Mesodermal cell (in vitro differentiated cells): ENCODE measurements at regions not wholly inside any gene's neighbourhood (a gene's known extent, or its start where the extent isn't known, plus 50 kb on each side); places are given as distances from the start of the nearest gene placed in this dataset.

ENCODE experiments used
- H3K27ac ChIP-seq: 2 replicates; pipeline ENCODE4 v1.7.0; 2013; ENCODE audit warnings: mild to moderate bottlenecking, low read depth, low read length, moderate library complexity; ENCODE audit not compliant: severe bottlenecking
- H3K36me3 ChIP-seq: 2 replicates; pipeline ENCODE4 v1.7.1; 2013; ENCODE audit warnings: mild to moderate bottlenecking, low read length, moderate library complexity; ENCODE audit not compliant: control insufficient read depth, insufficient read depth
- H3K4me1 ChIP-seq: one replicate; pipeline ENCODE4 v1.7.1; 2013; ENCODE audit warnings: mild to moderate bottlenecking, low read length; ENCODE audit not compliant: insufficient read depth, control insufficient read depth, poor library complexity, severe bottlenecking
- H3K4me3 ChIP-seq: 2 replicates; pipeline ENCODE4 v1.7.0; 2013; ENCODE audit warnings: low read length, control low read depth, mild to moderate bottlenecking; ENCODE audit not compliant: insufficient read depth, poor library complexity, severe bottlenecking; ENCODE audit errors: extremely low read depth
- H3K9me3 ChIP-seq: 2 replicates; pipeline ENCODE4 v1.7.1; 2013; ENCODE audit warnings: mild to moderate bottlenecking, low read length, moderate library complexity; ENCODE audit not compliant: control insufficient read depth
- WGBS, 2 experiments: methylation state at CpG; one replicate each; pipeline ENCODE4 v1.1.5; 2013; ENCODE audit warnings: missing lambda C conversion rate in 2 of 2; ENCODE audit not compliant: insufficient coverage in 2 of 2; 5-methylcytosine and 5-hydroxymethylcytosine counted together

DNA sequence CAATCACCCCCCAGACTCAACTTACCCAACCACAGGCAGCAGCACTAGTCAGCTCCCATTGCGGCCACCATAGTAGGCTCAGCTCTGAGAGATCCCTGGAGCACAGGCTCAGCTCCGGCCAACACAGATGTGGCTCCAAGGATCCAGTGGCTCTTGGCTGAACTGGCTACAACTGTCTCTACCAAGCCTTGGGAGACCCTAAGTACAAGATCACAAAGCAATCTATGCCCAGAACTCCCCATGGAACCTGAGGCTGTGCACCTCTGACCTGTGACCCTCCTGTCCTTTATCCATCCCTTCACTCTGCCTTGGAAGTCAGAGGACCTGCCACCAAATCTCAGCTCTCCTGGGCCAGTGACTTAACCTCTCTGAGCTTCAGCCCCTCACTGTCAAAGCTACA is 61.8 kb upstream of the GJB5 start:
- H3K4me3 ChIP-seq = no peak overlapping the region
- WGBS, 2 experiments = 67 to 100% methylated on average over 2 of the region's 2 CpGs
- H3K4me1 ChIP-seq = no peaks in the 10 kb centered on the region
- H3K36me3 ChIP-seq = no peaks in the 10 kb centered on the region
- H3K27ac ChIP-seq = no peak overlapping the region
- no peaks in the 10 kb centered on the region for H3K9me3 ChIP-seq

DNA sequence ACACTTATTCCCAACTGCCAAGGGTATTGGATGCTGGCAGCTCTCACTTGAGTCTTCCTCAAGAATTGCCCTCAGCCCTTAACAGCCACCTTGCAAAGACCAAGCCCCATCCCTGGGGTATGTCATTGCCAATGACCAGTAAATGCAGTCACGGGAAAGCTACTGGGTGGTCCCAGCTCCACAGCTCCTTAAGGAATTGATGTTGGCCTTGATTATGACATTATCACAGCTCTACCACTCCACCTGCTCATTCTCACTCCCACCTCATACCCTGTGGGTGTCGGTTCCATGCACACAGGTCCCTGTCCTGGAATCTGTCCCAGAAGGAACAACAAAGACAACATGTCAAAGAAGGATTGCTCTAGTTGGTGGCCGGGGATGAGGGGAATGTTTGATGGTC is 60.5 kb upstream of the GJB5 start:
- Histone ChIP-seq H3K27ac (no peak overlapping the region), H3K9me3 (no peaks in the 10 kb centered on the region), H3K36me3 (no peaks in the 10 kb centered on the region), H3K4me1 (no peaks in the 10 kb centered on the region), H3K4me3 (no peak overlapping the region)
- 80 to 84% methylated on average over 2 of the region's 3 CpGs for WGBS, 2 experiments

DNA sequence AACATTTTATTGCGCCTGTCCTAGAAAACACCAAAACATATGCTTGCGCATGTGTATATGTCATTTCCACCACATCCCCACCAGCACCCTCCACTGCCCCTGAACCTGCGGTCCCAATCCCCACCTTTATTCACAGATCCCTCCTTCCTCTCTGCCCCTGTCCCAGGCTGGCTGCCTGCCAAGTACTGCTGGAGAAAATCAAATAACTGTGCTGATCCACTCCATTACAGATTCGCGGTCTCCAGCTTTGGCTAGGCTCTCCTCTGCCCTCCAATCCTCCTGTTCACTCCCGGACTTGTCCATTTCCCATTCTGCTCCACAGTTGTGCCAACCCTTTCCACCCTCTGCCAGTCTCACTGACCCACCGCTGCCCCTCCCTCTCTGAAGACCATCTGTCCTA is 59.3 kb upstream of the GJB5 start:
- Histone ChIP-seq H3K4me3 (no peak overlapping the region), H3K9me3 (no peaks in the 10 kb centered on the region), H3K36me3 (no peaks in the 10 kb centered on the region), H3K4me1 (no peaks in the 10 kb centered on the region), H3K27ac (no peak overlapping the region)
- WGBS, 2 experiments = 93 to 100% methylated on average over 7 of the region's 7 CpGs

DNA sequence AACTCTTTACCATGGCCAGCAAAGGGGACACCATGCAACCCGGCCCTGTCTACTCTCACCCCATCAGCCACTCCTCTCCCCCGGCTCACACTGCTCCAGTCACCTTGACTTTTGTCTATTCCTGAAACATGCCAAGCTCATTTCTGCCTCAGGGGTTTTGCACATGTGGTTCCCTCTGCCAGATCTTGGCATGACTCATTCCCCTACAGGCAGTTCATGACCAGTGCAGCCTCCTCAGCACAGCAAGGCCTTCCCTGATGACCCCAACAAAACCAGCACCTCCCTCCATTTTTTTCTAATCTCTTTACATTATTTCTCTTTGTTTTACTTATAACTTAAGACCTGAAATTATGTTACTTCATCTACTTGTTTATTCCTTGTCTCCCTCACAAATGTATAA is 58.6 kb upstream of the GJB5 start:
- H3K9me3 ChIP-seq = no peaks in the 10 kb centered on the region
- H3K4me3 ChIP-seq = no peak overlapping the region
- no peaks in the 10 kb centered on the region for H3K4me1 ChIP-seq
- no peaks in the 10 kb centered on the region for H3K36me3 ChIP-seq
- H3K27ac ChIP-seq = no peak overlapping the region
- WGBS, 2 experiments = 75 to 94% methylated on average over 2 of the region's 2 CpGs

DNA sequence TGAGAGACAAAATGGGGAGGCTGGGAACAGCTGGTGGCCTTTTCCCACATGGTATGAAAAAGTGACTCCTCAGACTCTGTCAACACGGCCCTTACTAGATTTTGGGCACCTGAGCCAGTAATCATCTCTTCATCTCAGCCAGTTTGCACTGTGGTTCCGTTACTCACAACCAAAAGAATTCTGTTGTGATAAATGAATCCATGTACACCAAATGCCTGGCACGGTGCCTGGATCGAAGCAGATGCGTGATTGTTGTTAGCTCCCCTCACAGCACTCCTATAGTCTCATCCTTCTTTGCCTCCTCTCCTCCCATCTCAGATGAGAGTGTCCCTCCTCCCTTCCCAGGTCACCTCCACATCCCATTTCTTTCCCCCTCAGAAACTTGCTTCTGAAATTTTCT is 57.9 kb upstream of the GJB5 start:
- no peaks in the 10 kb centered on the region for H3K36me3 ChIP-seq
- H3K4me3 ChIP-seq = no peak overlapping the region
- H3K4me1 ChIP-seq = no peaks in the 10 kb centered on the region
- no peaks in the 10 kb centered on the region for H3K9me3 ChIP-seq
- WGBS, 2 experiments = 68 to 94% methylated on average over 4 to 5 of the region's 5 CpGs
- no peak overlapping the region for H3K27ac ChIP-seq

DNA sequence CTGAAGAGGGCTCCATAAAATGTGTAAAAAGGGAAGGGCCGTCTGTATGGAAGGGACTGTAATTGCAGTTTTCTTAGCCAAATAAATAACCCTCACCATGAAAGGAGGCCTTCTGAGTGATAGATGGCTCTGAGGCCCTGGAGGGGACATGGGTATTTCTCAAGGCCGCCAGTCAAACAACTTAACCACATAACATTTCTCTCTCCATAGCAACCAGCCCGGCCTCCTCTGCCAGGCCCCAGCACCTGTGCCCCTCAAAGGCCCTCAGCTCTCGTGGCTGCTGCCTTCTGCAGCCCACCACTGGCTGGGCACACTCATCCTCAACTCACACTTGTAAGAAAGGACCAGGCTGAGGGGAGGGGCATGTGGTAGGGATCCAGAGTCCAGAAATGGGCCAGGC is 57.0 kb upstream of the GJB5 start:
- no peak overlapping the region for H3K4me3 ChIP-seq
- H3K27ac ChIP-seq = no peak overlapping the region
- 69% methylated on average over 3 of the region's 4 CpGs; no CpG with 5 or more reads in 1 of the 2 experiments for WGBS, 2 experiments
- H3K4me1 ChIP-seq = no peaks in the 10 kb centered on the region
- H3K36me3 ChIP-seq = no peaks in the 10 kb centered on the region
- H3K9me3 ChIP-seq = no peaks in the 10 kb centered on the region

DNA sequence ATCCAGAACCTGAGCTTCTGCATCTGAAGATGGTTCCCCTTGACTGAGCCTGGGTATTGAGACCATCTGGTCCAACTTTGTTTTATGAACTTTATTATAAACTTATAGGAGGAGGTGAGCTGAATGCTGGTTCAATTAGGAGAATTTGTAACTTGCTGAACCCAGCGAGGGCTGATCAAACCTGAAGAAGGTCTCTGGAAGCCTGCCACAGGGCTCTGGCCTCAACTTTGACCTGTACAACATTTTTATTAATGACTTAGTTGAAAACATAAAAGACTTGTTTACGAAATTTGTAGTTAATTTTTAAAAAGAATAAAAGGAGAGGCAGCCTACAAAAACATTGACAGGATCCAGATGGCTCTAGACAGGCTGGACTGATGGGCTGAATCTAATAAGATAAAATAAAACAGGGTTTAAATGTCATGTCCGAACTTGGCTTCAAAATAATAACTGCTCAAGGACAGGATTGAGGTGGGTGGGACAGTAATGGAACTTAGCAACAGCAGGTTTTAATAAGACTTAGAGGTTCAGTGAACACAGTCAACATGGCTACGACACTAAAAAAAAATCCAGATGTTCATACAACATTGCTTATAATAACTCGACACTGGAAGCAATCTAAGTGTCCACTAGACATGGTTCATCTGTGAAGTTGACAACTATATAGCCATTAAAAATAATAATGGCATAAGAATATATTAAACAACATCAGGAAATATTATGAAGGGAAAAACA is 53.4 kb upstream of the GJB5 start:
- WGBS, 2 experiments = 82 to 86% methylated on average over 1 to 2 of the region's 5 CpGs
- no peak overlapping the region for H3K27ac ChIP-seq
- H3K9me3 ChIP-seq = no peaks in the 10 kb centered on the region
- no peaks in the 10 kb centered on the region for H3K4me1 ChIP-seq
- H3K36me3 ChIP-seq = no peaks in the 10 kb centered on the region
- H3K4me3 ChIP-seq = no peak overlapping the region
